HG03159 (cell line): ENCODE measurements at regions not wholly inside any gene's neighbourhood (a gene's known extent, or its start where the extent isn't known, plus 50 kb on each side); places are given as distances from the start of the nearest gene placed in this dataset.

Source experiments
- ATAC-seq: cut with Tn5 transposase; IDR thresholded peaks from one replicate; pipeline ENCODE4 v1.9.1; 2021; ENCODE audit warnings: mild to moderate bottlenecking, moderate library complexity; ENCODE audit not compliant: unreplicated experiment

DNA sequence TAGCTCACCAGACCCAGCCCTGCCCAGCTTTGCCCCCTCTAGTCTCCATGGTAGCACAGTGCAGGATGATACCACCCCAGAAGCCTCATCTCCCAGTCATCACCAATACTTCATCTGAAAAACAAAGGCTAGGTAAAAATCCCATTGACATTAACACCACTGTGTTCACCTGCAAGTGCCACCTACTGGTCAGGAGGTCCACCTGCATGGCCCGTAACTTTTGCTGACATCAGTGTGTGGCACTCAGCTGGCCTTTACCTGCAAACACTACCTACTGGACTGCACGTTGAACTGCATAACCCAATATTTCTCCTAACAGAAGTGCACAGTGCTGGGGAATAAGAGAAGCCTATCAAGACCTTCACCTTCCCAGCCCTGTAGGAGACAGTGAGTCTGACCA, 234.7 kb upstream of the ADGRB3 start:
- ATAC-seq: peak; percentile 62

DNA sequence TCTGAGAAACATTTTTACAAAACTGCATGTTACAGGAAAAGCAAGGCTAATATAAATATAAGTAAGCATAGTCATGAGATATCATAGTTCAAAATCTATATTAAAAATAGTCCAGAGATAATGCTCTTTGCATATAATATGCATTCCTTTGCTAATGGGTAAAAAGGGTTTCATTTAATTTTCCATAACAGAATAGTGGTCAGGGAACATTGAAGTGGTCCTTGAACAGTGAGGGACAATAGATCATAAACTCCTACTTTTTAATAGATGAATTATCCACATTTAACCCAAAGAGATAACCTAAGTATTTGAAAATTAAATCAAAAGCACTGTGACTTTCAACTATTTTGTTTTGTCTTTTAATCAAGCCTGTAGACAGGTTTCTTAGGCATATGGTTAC, 243.1 kb upstream of the ADGRB3 start:
- no peak for ATAC-seq

- ATAC-seq: no peak
These were observed 262.1 kb upstream of the ADGRB3 start for GRCh38 chr6:68372991-68373390.

DNA sequence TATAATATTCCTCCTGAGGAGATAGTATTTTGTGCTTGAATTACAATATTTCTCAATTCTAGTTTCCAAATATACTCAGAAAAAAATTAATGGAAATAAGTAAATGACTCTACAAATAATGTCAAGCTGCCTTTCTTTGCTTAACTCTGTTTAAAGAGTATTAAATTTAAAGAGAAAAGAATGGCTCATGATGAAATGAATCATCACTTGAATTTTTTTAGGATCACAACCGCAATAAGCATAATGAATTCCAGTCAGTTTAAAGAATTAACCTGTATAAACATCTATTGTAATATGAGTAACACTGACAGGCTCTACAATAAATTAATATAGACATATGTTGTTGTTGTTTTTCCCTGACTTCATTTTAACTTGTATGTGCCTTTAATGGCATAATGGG, 266.2 kb upstream of the ADGRB3 start:
- ATAC-seq: no peak

DNA sequence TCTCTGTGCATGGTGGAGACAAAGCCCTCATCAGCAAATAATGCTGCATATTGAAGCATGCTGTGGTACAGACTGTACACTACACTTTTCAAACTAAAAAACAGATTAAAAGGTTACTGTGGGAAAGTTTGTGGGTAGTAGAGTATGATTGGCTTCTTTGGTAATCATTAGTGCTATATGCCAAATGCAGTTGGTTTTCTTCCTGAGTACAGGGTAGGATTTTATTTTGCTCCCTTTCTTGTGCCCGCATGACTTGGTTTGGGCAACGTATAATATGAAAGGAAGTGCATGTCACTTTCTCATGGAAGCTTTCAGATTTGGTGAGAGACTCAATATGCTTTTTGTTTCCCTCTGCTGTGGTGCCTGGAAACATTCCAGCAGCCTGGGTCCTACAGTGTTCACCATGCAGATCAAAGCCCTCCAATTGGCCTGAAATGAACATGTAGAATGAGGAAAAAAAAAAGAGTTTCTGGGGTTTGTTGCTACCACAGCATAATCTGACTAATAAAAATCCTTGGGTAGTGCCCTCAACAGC, 270.7 kb upstream of the ADGRB3 start:
- no peak for ATAC-seq

GRCh38 chr6:68343901-68344300, 291.2 kb upstream of the ADGRB3 start:
- ATAC-seq: peak; percentile 92

GRCh38 chr6:68342286-68342685, 292.8 kb upstream of the ADGRB3 start:
- no peak for ATAC-seq

GRCh38 chr6:68339488-68340131, 295.5 kb upstream of the ADGRB3 start:
- ATAC-seq: no peak

DNA sequence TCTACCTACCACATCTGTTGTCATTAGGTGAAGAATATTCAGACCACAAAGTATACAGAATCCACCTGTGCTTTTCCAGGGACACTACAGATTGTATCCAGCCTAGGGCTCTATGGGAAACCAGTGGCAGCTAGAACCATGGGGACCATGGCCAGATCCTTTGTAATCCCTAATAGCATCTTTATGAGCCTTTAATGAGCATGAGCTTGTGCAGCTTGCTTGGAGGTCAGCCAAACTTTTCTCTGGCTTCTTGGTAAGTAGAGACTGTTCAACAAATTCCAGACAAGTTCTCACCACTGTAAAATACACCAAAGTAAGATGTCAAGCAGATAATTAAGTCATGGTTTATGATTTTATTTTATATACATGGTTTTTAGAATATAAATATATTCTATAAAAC, 301.6 kb upstream of the ADGRB3 start:
- no peak for ATAC-seq

DNA sequence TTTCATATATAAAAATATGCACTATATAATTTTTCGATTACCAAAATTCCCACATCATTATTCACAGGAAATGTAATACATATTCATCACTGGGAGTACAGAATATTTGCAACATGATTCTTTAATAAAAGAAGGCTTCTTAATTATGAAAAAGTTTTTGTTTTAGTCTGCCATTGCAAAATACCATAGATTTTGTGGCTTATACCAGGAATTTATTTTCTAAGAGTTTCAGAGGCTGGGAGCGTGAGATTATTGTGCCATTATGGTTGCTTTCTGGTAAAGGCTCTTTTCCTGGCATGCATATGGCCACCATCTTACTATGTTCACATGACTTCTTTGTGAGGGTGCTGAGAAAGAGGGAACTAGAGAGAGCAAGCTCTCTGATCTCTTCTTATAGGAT, 306.9 kb upstream of the ADGRB3 start:
- no peak for ATAC-seq

- ATAC-seq: no peak
These were observed 308.3 kb upstream of the ADGRB3 start for GRCh38 chr6:68326762-68327161.

DNA sequence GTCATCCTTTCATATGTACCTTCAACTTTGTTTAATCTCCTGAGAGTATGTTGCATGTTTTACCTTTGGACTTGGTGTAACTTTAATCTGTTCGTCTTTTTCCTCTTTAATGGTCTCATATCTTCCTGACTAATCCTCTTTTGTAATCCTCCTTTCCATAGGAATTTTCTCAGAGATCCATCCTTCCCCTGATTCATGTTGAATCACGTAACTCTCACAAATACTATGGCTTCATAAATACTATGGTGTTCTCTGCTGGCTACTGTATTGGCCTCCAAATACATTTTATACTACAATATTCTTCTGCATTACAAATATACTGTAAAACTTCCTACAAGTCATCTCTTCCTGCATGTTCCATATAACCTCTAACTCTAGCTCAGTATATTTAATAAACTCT, 317.7 kb upstream of the ADGRB3 start:
- ATAC-seq: no peak

GRCh38 chr6:68313911-68314310, 321.2 kb upstream of the ADGRB3 start:
- no peak for ATAC-seq

DNA sequence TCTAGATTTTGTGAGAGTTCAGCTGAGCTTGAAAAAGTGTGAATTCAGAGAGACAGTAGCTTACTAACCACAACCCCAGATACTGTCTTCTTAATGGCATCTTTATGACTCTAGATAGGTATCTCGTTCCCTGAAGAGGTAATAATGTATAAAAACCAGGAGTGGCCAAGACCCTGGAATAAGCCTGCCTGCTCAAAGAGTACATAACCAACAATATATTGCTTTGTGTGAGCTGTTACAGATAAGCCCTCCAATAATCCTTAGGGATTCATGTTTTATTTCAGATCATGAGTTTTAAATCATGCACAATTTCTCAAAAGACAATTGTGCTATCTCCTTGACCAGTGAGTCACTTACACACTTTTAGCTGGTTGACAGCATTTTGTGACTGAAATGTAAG, 327.8 kb upstream of the ADGRB3 start:
- no peak for ATAC-seq

DNA sequence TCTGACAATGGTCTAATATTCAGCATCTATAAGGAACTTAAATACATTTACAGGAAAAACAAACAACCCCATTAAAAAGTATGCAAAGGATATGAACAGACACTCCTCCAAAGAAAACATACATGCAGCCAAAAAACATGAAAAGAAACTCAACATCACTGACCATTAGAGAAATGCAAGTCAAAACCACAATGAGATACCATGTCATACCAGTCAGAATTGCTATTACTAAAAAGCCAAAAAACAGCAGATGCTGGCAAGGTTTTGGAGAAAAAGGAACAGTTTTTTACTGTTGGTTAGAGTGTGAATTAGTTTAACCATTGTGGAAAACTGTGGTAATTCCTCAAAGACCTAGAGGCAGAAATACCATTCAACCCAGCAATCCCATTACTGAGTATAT, 339.0 kb upstream of the ADGRB3 start:
- ATAC-seq: no peak

- ATAC-seq: no peak
These were observed 352.4 kb upstream of the ADGRB3 start for GRCh38 chr6:68282646-68283045.

DNA sequence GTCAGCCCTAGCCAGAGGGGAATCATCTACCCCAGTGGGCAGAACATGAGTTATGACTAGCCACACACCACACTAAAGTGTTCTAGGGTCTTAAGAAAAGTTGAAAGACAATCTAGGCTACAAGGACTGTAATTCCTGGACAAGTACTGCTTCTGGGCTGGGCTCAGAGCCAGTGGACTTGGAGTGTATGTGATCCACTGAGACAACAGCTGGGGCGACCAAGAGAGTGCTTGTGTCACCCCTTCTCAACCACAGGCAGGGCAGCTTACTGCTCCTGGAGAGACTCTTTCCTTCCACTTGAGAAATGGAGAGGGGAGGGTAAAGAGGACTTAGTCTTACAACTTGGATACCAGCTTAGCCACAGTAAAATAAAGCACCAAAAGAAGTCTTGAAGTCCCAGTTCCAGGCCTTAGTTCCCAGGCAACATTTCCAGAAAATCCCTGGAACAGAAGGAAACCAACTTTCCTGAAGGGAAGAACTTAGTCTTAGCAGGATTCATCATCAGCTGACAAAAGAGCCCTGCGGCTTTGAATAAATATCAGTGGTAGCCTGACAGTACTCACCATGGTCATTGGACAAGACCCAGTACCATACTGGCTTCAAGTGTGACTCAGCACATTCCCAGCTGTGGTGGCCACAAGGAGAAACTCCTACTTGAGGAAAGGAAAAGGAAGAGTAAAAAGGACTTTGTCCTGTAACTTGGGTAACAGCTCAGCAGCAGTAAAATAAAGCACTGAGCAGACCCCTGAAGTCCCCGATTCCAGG, 355.1 kb upstream of the ADGRB3 start:
- ATAC-seq: no peak

DNA sequence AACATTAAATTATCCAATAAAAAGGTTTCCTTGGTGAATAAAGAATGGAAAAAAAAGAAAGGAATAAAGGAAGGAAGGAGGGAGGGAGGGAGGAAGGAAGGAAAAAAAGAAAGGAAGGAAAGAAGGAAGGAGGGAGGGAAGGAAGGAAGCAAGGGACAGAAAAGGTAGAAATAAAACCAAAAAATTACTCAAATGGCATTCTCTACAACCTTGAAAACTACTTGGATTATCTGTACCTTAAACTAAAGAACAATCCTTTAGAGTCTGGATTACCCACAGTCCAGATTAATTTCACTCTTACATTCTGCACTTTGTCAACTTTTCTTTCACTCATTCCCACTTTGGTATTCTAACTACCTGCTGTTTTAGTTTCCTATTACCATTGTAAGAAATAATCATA, 361.8 kb upstream of the ADGRB3 start:
- no peak for ATAC-seq

DNA sequence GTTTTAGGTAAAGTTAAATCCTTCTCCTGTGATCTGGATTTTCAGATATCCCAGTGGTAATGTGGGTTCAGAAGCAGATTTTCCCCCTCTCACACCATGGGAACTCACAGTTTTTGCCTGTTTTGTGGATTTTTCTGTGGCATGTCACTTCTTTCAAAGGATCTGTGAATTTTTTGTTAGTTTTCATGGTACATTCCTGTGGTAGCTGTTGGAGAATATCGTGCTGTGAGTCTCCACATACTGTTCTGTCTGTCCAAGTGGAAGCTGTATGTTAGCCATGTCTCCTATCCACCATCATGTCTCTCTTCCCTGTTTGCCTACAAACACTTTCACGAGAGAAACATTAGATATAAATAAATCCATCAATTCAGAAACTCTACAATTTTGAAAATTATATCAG, 378.7 kb upstream of the ADGRB3 start:
- ATAC-seq: no peak

- peak; percentile 90 for ATAC-seq
These were observed 382.4 kb upstream of the ADGRB3 start for GRCh38 chr6:68252632-68253031.

DNA sequence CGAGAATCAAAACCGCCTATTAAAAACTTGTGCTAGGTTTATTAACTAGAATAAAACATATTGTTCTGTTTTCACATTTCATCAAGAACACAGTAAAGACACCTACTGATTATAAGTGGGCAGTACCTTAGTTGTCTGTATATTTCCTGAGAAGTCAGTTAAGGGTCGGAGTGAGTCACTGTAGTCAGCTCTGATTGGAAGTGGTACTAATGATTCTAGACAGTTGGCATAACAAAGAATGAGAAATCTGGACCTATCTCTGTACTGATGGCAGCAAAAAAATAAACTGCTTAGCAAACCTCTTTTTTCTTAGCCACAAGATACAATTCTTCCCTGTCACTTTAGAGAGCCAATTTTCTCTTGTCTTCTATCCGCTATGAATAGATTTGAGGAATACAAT, 387.3 kb upstream of the ADGRB3 start:
- no peak for ATAC-seq

DNA sequence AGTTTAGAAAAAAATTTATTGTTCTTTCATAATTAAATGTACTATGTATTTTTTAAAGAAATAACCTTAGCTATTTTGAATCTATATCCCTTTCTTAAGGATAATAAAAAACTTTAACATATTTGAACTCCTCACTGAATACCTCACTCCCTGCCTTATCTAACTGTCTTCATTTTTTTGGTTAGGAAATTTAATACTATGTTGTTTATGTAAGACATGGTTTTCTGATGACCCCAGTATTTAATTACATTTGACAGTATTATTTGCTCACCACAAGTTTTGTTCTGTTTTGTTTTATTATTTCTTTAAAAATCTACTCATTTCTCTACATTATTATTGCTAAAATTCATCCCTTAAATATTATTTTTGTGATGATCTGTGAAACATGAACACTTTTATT, 394.4 kb upstream of the ADGRB3 start:
- no peak for ATAC-seq

DNA sequence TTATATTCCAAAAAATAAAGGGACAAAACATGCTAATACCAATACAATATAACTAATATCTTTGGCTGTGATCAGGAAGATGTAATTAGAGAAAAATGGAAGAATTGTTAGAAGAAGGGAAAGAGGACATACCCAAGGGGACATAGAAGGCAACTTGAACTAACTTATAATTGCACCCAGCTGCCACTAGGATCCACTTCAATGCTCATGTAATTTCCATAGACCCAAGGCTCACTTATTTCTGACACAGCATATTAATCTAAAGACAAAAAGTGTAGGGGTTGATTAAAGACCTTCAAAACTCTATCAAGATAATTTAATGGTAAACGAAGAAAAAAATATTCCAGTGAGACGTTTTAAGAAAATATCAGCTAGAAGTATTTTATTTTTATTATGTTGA, 396.0 kb upstream of the ADGRB3 start:
- ATAC-seq: no peak
